Breast epithelium (tissue), 3 donors: ENCODE measurements at regions not wholly inside any gene's neighbourhood (a gene's known extent, or its start where the extent isn't known, plus 50 kb on each side); places are given as distances from the start of the nearest gene placed in this dataset.

Source experiments
- CTCF ChIP-seq, 3 donors: fragments of 450-650 bp; IDR thresholded peaks; one replicate each; pipeline ENCODE4 v1.5.1; 2016 to 2017; ENCODE audit warnings: antibody characterized with exemption in 3 of 3, mild to moderate bottlenecking in 3 of 3, moderate library complexity in 3 of 3
- POLR2A ChIP-seq: fragments of 450-650 bp; IDR thresholded peaks from one replicate; pipeline ENCODE4 v1.6.1; 2016; ENCODE audit warnings: antibody characterized with exemption, mild to moderate bottlenecking, moderate library complexity

GRCh38 chr13:73971481-73971880, 162.7 kb downstream of the KLF12 start:
- TF ChIP-seq POLR2A, result no peak
- no peak for TF ChIP-seq CTCF (IDR thresholded peaks at IDR 0.05)
